WERI-Rb-1 (cell line): ENCODE measurements at regions not wholly inside any gene's neighbourhood (a gene's known extent, or its start where the extent isn't known, plus 50 kb on each side); places are given as distances from the start of the nearest gene placed in this dataset.

Experiments used
- DNase-seq: peaks from one replicate; pipeline ENCODE4 v3.0.0-alpha.2; 2020
- H3K27ac ChIP-seq: fragments of 250-450 bp; sonication (Bioruptor Pico); 2 replicates; pipeline ENCODE4 v1.5.1; 2020; ENCODE audit warnings: mild to moderate bottlenecking, moderate library complexity
- H3K27me3 ChIP-seq: fragments of 250-450 bp; sonication (Bioruptor Pico); 2 replicates; pipeline ENCODE4 v1.5.1; 2021; ENCODE audit warnings: mild to moderate bottlenecking, low read depth, moderate library complexity; ENCODE audit not compliant: insufficient read depth, severe bottlenecking
- H3K36me3 ChIP-seq: fragments of 250-450 bp; sonication (Bioruptor Pico); 2 replicates; pipeline ENCODE4 v1.5.1; 2020; ENCODE audit warnings: mild to moderate bottlenecking, moderate library complexity
- H3K4me3 ChIP-seq: 2 replicates; pipeline ENCODE4 v1.5.1; 2011; ENCODE audit warnings: low read depth, mild to moderate bottlenecking, control low read depth, low read length
- H3K9me3 ChIP-seq: fragments of 250-450 bp; sonication (Bioruptor Pico); 2 replicates; pipeline ENCODE4 v1.5.1; 2021; ENCODE audit warnings: mild to moderate bottlenecking, moderate library complexity; ENCODE audit not compliant: severe bottlenecking
- CTCF ChIP-seq: IDR thresholded peaks from 2 replicates; pipeline ENCODE4 v1.5.1; 2011; ENCODE audit warnings: low read depth, mild to moderate bottlenecking, control low read depth, inconsistent platforms, low read length

GRCh38 chr5:34585601-34586104, 70.5 kb upstream of the RAI14 start:
- DNase-seq = no peak
- no peak overlapping the region for H3K4me3 ChIP-seq
- no peak for TF ChIP-seq CTCF
- no peaks in the 10 kb centered on the region for H3K36me3 ChIP-seq
- H3K27ac ChIP-seq = no peak overlapping the region
- no peaks in the 10 kb centered on the region for H3K9me3 ChIP-seq
- H3K27me3 ChIP-seq = no peaks in the 10 kb centered on the region

- H3K27me3 ChIP-seq = no peaks in the 10 kb centered on the region
- no peak overlapping the region for H3K4me3 ChIP-seq
- no peak for DNase-seq
- no peaks in the 10 kb centered on the region for H3K36me3 ChIP-seq
- no peak for TF ChIP-seq CTCF
- H3K9me3 ChIP-seq = no peaks in the 10 kb centered on the region
- no peak overlapping the region for H3K27ac ChIP-seq
Observed at GRCh38 chr5:34586117-34586885, 69.8 kb upstream of the RAI14 start.

GRCh38 chr5:34587355-34588241, 68.5 kb upstream of the RAI14 start:
- H3K36me3 ChIP-seq = no peaks in the 10 kb centered on the region
- H3K27ac ChIP-seq = no peak overlapping the region
- DNase-seq = no peak
- H3K9me3 ChIP-seq = no peaks in the 10 kb centered on the region
- no peak for TF ChIP-seq CTCF
- H3K4me3 ChIP-seq = no peak overlapping the region
- H3K27me3 ChIP-seq = no peaks in the 10 kb centered on the region

GRCh38 chr5:34589832-34590231, 66.3 kb upstream of the RAI14 start:
- no peak for TF ChIP-seq CTCF
- DNase-seq = no peak
- H3K4me3 ChIP-seq = no peak overlapping the region
- no peaks in the 10 kb centered on the region for H3K36me3 ChIP-seq
- no peaks in the 10 kb centered on the region for H3K9me3 ChIP-seq
- H3K27ac ChIP-seq = no peak overlapping the region
- H3K27me3 ChIP-seq = no peaks in the 10 kb centered on the region

- Histone ChIP-seq H3K36me3 (no peaks in the 10 kb centered on the region), H3K27ac (no peak overlapping the region)
- DNase-seq = no peak
Observed at GRCh38 chr5:34591723-34592122, 64.4 kb upstream of the RAI14 start.

More at GRCh38 chr5:34591723-34592122, 64.4 kb upstream of the RAI14 start:
- Histone ChIP-seq H3K27me3 (no peaks in the 10 kb centered on the region), H3K9me3 (no peaks in the 10 kb centered on the region), H3K4me3 (no peak overlapping the region)
- TF ChIP-seq CTCF = no peak
